HepG2 (cell line): ENCODE measurements at regions not wholly inside any gene's neighbourhood (a gene's known extent, or its start where the extent isn't known, plus 50 kb on each side); places are given as distances from the start of the nearest gene placed in this dataset.

Experiments
- ATF3 ChIP-seq: sonication (generic); formaldehyde crosslinking; IDR thresholded peaks from 2 replicates; pipeline ENCODE4 v1.4.0; 2020; ENCODE audit warnings: missing genetic modification reagents
- CHD2 ChIP-seq: IDR thresholded peaks from 2 replicates; pipeline ENCODE4 v1.6.1; 2011; ENCODE audit warnings: low read depth, low read length, improper control_type of control experiment
- CTCF ChIP-seq: sonication (generic); formaldehyde crosslinking; IDR thresholded peaks from 2 replicates; pipeline ENCODE4 v1.5.0; 2020; ENCODE audit warnings: mild to moderate bottlenecking, missing genetic modification reagents, moderate library complexity
- EP300 ChIP-seq, 3 experiments: sonication (generic) in 1 of 3; formaldehyde crosslinking in 1 of 3; IDR thresholded peaks; 2 replicates each; pipeline versions ENCODE4 v1.5.1 to v1.6.1; 2011 to 2020; ENCODE audit warnings: low read depth in 2 of 3, low read length in 2 of 3, borderline replicate concordance in 1 of 3, improper control_type of control experiment in 1 of 3, mild to moderate bottlenecking in 1 of 3, missing genetic modification reagents in 1 of 3, moderate library complexity in 1 of 3
- FOXK1 ChIP-seq: sonication (generic); formaldehyde crosslinking; IDR thresholded peaks from 2 replicates; pipeline ENCODE4 v1.4.0; 2020; ENCODE audit warnings: low read depth, missing genetic modification reagents, borderline replicate concordance
- HMG20A ChIP-seq: IDR thresholded peaks from 2 replicates; pipeline ENCODE4 v1.6.1; 2016; ENCODE audit warnings: borderline replicate concordance
- HNF4A ChIP-seq: sonication (generic); formaldehyde crosslinking; IDR thresholded peaks from 2 replicates; pipeline ENCODE4 v1.4.0; 2020; ENCODE audit warnings: missing genetic modification reagents
- PHF20 ChIP-seq: sonication (generic); formaldehyde crosslinking; IDR thresholded peaks from 2 replicates; pipeline ENCODE4 v1.5.0; 2020; ENCODE audit warnings: mild to moderate bottlenecking, missing genetic modification reagents
- POLR2A ChIP-seq, 2 experiments: IDR thresholded peaks; 2 replicates each; pipeline ENCODE4 v1.6.1; 2011; ENCODE audit warnings: low read depth in 2 of 2, low read length in 2 of 2, mild to moderate bottlenecking in 1 of 2, moderate library complexity in 1 of 2; ENCODE audit not compliant: insufficient read depth in 1 of 2
- TCF7 ChIP-seq: sonication (generic); IDR thresholded peaks from 2 replicates; pipeline ENCODE4 v1.6.1; 2016; ENCODE audit warnings: antibody characterized with exemption, low read depth
- ZBTB49 ChIP-seq: sonication (generic); formaldehyde crosslinking; IDR thresholded peaks from 2 replicates; pipeline ENCODE4 v1.4.0; 2020; ENCODE audit warnings: missing genetic modification reagents, borderline replicate concordance
- ZNF138 ChIP-seq: sonication (generic); formaldehyde crosslinking; IDR thresholded peaks from 2 replicates; pipeline ENCODE4 v1.5.0; 2020; ENCODE audit warnings: mild to moderate bottlenecking, low read depth, missing genetic modification reagents
- ZSCAN20 ChIP-seq: sonication (generic); formaldehyde crosslinking; IDR thresholded peaks from 2 replicates; pipeline ENCODE4 v1.4.0; 2020; ENCODE audit warnings: missing genetic modification reagents, mild to moderate bottlenecking, borderline replicate concordance

GRCh38 chr16:79871906-79872305, 271.4 kb upstream of the MAF start:
- no peak for TF ChIP-seq CTCF (CRISPR knock-in tag)
- TF ChIP-seq TCF7 = no peak
- no peak for TF ChIP-seq FOXK1 (CRISPR knock-in tag)
- no peak for TF ChIP-seq CHD2
- no peak for TF ChIP-seq EP300 (IDR thresholded peaks at IDR 0.05; ENCODE audit: low read depth in 2 of 2, low read length in 2 of 2)
- no peak for TF ChIP-seq EP300 (CRISPR knock-in tag; IDR thresholded peaks at IDR 0.05; ENCODE audit: borderline replicate concordance)
- no peak for TF ChIP-seq PHF20 (CRISPR knock-in tag)
- no peak for TF ChIP-seq ZSCAN20 (CRISPR knock-in tag)
- no peak for TF ChIP-seq ATF3
- TF ChIP-seq POLR2A (IDR thresholded peaks at IDR 0.05; ENCODE audit: insufficient read depth in 1 of 2, low read depth in 2 of 2, low read length in 2 of 2) = no peak
- no peak for TF ChIP-seq HNF4A (CRISPR knock-in tag)
- no peak for TF ChIP-seq ZBTB49 (CRISPR knock-in tag)
- TF ChIP-seq HMG20A (CRISPR knock-in tag) = no peak
- no peak for TF ChIP-seq ZNF138
